AG08395 (cell line): ENCODE measurements at regions not wholly inside any gene's neighbourhood (a gene's known extent, or its start where the extent isn't known, plus 50 kb on each side); places are given as distances from the start of the nearest gene placed in this dataset.

Experiments used
- DNase-seq: peaks from one replicate; pipeline ENCODE4 v3.0.0; 2012; ENCODE audit warnings: mixed read lengths, low spot score

GRCh38 chr5:20113931-20114330 is 125.9 kb upstream of the CDH18 start:
- DNase-seq: no peak

GRCh38 chr5:20113031-20113715 is 125.2 kb upstream of the CDH18 start:
- DNase-seq: no peak

GRCh38 chr5:20109326-20109725 is 121.3 kb upstream of the CDH18 start:
- no peak for DNase-seq

- DNase-seq: no peak
Observed at GRCh38 chr5:20105915-20106314, 117.9 kb upstream of the CDH18 start.

- DNase-seq: no peak
Observed at GRCh38 chr5:20102293-20102692, 114.3 kb upstream of the CDH18 start.

GRCh38 chr5:20098694-20099093 is 110.7 kb upstream of the CDH18 start:
- no peak for DNase-seq

GRCh38 chr5:20088361-20088760 is 100.4 kb upstream of the CDH18 start:
- no peak for DNase-seq

GRCh38 chr5:20087299-20087698 is 99.3 kb upstream of the CDH18 start:
- no peak for DNase-seq

GRCh38 chr5:20077186-20077585 is 89.2 kb upstream of the CDH18 start:
- no peak for DNase-seq

- DNase-seq: no peak
Observed at GRCh38 chr5:20056933-20057332, 68.9 kb upstream of the CDH18 start.

- DNase-seq: no peak
Observed at GRCh38 chr5:20055301-20055700, 67.3 kb upstream of the CDH18 start.

- DNase-seq: no peak
Observed at GRCh38 chr5:20050262-20050661, 62.3 kb upstream of the CDH18 start.

GRCh38 chr5:20044460-20044859 is 56.5 kb upstream of the CDH18 start:
- DNase-seq: no peak

GRCh38 chr5:20041326-20042274 is 53.6 kb upstream of the CDH18 start:
- DNase-seq: no peak

- no peak for DNase-seq
Observed at GRCh38 chr5:20040901-20041300, 52.9 kb upstream of the CDH18 start.
